OCI-LY3 (cell line): ENCODE measurements at regions not wholly inside any gene's neighbourhood (a gene's known extent, or its start where the extent isn't known, plus 50 kb on each side); places are given as distances from the start of the nearest gene placed in this dataset.

Experiments
- EZH2phosphoT487 ChIP-seq: fragments of 200-600 bp; shearing (Covaris generic); IDR thresholded peaks from 2 replicates; pipeline ENCODE4 v1.6.1; 2018; ENCODE audit warnings: antibody characterized with exemption, mixed run types, low read depth
- TF ChIP-seq, protein P1 (sequence below): fragments of 200-600, 300-600 bp; sonication (generic); IDR thresholded peaks from 2 replicates; pipeline ENCODE4 v1.5.1; 2014; ENCODE audit warnings: antibody characterized with exemption, low read length, low read depth

- TF ChIP-seq, protein P1, sequence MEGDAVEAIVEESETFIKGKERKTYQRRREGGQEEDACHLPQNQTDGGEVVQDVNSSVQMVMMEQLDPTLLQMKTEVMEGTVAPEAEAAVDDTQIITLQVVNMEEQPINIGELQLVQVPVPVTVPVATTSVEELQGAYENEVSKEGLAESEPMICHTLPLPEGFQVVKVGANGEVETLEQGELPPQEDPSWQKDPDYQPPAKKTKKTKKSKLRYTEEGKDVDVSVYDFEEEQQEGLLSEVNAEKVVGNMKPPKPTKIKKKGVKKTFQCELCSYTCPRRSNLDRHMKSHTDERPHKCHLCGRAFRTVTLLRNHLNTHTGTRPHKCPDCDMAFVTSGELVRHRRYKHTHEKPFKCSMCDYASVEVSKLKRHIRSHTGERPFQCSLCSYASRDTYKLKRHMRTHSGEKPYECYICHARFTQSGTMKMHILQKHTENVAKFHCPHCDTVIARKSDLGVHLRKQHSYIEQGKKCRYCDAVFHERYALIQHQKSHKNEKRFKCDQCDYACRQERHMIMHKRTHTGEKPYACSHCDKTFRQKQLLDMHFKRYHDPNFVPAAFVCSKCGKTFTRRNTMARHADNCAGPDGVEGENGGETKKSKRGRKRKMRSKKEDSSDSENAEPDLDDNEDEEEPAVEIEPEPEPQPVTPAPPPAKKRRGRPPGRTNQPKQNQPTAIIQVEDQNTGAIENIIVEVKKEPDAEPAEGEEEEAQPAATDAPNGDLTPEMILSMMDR: peak; percentile 72
- no peak for TF ChIP-seq EZH2phosphoT487
These were observed 507.7 kb downstream of the FAM181B start for GRCh38 chr11:82225930-82226329.
